Spinal cord (tissue), 9 donors: ENCODE measurements at regions not wholly inside any gene's neighbourhood (a gene's known extent, or its start where the extent isn't known, plus 50 kb on each side); places are given as distances from the start of the nearest gene placed in this dataset.

Experiments
- DNase-seq, 6 donors: peaks; one replicate each; pipeline versions ENCODE4 v3.0.0 to v3.0.0-alpha.2; 2013 to 2015; ENCODE audit warnings: low spot score in 6 of 6, low read depth in 4 of 6
- H3K27ac ChIP-seq: one replicate; pipeline ENCODE4 v1.5.1; 2013; ENCODE audit warnings: low read depth, low read length, control low read depth
- H3K27me3 ChIP-seq: one replicate; pipeline ENCODE4 v1.6.1; 2013; ENCODE audit warnings: low read length; ENCODE audit not compliant: control insufficient read depth, insufficient read depth
- H3K36me3 ChIP-seq: one replicate; pipeline ENCODE4 v1.6.1; 2013; ENCODE audit warnings: low read length; ENCODE audit not compliant: control insufficient read depth, insufficient read depth
- H3K4me1 ChIP-seq: one replicate; pipeline ENCODE4 v1.6.1; 2013; ENCODE audit warnings: low read length; ENCODE audit not compliant: control insufficient read depth, insufficient read depth
- H3K4me3 ChIP-seq: one replicate; pipeline ENCODE4 v1.5.1; 2013; ENCODE audit warnings: low read depth, low read length, control low read depth
- H3K9me3 ChIP-seq: one replicate; pipeline ENCODE4 v1.6.1; 2013; ENCODE audit warnings: low read length; ENCODE audit not compliant: control insufficient read depth, insufficient read depth
- WGBS: methylation state at CpG from one replicate; pipeline ENCODE4 v1.1.5; 2013; ENCODE audit warnings: missing lambda C conversion rate; ENCODE audit not compliant: insufficient coverage; 5-methylcytosine and 5-hydroxymethylcytosine counted together
- donor health status: healthy.

DNA sequence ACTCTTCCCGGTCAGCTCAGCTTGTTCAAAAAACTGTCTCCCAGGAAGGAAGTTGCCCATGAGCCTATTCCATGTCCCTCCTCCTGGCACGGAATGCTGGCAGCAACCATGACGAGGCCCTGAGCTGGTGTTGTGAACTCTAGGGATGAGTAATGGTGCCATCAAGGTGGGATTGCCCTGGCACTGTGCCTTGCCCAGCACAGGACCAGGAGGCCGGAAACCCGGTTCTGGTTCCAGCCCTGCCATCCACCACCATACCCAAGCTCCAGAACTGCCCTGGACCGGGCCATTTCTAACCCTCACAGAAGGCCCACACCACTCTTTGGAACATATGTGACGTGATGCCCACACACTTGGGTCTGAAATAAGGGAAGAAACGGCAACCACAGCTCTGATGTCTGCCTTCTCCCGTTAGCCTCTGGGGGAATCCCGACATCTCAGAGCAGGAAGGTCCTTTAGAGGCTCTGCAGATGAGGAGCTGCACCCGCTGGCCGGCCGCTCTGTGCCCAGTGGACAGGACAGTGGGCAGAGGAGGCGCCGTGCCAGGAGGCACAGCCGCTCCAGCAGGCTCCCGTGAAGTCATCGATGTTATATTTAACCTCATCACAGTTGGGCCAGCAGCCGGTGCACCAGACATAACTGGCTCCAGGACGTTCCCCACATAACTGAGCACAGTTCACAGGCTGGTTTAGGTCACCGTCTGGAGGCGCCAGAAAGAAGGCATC lies 462.1 kb upstream of the ID2 start:
- WGBS = 96% methylated on average over 20 of the region's 22 CpGs
- DNase-seq = no peak

DNA sequence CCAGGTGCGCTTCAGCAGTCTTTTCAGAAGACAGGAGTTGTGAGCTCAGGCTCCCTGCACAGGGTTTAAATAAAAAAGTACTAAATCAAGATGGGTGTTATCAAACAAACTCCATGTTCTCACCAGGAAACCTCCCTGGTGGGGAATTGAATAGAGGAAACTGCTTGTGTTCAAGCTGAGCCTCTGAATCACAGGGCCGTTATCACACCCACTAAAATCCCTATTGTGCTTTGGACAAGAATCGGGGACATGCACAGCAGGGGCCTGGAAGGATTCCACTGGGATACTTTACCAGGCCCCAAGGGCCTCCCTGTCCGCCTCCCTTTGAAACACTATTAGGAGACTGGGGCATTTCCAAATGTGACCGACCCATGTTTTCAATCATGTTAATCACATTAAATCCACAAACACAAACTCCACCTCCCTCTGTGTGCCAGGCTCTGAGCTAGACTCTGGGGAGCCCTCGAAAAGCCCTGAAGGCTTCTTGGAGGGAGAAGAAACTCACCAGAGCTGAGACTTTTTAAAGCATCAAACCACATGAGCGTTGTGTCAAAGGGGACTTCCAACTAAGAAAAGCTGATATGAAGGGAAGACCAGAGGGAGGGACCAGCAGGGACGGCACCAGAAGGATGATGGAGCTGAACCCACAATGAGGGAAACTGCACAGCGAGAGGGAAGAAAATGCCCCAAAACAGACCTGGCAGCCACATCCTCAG lies 458.7 kb upstream of the ID2 start:
- Histone ChIP-seq H3K4me3 (no peak overlapping the region), H3K27me3 (no peaks in the 10 kb centered on the region), H3K36me3 (no peaks in the 10 kb centered on the region), H3K27ac (no peak overlapping the region), H3K4me1 (no peaks in the 10 kb centered on the region), H3K9me3 (no peaks in the 10 kb centered on the region)
- no peak for DNase-seq
- 89% methylated on average over 5 of the region's 9 CpGs for WGBS

More for the DNA sequence above, 462.1 kb upstream of the ID2 start:
- H3K36me3 ChIP-seq = no peaks in the 10 kb centered on the region
- H3K27me3 ChIP-seq = no peaks in the 10 kb centered on the region
- H3K4me1 ChIP-seq = no peaks in the 10 kb centered on the region
- H3K9me3 ChIP-seq = no peaks in the 10 kb centered on the region
- no peak overlapping the region for H3K4me3 ChIP-seq
- H3K27ac ChIP-seq = no peak overlapping the region

DNA sequence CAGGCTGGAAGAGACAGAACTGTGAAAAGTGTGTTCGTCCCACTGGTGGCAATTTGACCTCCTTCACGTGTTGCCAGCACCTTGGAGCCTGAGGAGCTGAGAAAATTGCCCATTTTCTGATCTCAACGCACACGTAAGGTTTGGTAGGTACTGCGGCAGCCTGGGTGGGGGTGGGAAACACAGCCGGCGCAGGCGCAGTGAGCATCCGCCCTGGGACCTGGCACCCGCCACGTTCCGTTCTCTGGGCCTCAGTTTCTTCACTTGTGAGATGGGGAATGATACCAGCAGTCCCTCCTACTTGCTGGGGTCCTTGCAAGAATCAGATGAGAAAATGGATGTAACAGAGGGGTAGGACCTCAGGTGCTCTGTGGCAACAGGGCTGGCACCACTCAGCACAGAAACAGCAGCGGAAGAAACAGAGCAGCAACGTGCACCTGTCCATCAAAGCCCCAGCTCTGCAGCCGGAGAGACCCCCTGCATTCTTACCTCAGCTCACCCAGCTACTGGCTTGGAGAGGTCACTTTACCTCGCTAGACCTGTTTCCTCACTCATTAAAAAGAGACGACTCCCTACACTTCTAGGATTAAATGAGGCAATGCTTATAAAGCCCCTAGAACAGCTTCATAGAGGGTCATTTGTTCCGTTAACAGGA lies 458.0 kb upstream of the ID2 start:
- no peak for DNase-seq
- no peak overlapping the region for H3K27ac ChIP-seq
- no peaks in the 10 kb centered on the region for H3K27me3 ChIP-seq
- H3K9me3 ChIP-seq = no peaks in the 10 kb centered on the region
- 91% methylated on average over 15 of the region's 18 CpGs for WGBS
- no peak overlapping the region for H3K4me3 ChIP-seq
- H3K36me3 ChIP-seq = no peaks in the 10 kb centered on the region
- H3K4me1 ChIP-seq = no peaks in the 10 kb centered on the region

DNA sequence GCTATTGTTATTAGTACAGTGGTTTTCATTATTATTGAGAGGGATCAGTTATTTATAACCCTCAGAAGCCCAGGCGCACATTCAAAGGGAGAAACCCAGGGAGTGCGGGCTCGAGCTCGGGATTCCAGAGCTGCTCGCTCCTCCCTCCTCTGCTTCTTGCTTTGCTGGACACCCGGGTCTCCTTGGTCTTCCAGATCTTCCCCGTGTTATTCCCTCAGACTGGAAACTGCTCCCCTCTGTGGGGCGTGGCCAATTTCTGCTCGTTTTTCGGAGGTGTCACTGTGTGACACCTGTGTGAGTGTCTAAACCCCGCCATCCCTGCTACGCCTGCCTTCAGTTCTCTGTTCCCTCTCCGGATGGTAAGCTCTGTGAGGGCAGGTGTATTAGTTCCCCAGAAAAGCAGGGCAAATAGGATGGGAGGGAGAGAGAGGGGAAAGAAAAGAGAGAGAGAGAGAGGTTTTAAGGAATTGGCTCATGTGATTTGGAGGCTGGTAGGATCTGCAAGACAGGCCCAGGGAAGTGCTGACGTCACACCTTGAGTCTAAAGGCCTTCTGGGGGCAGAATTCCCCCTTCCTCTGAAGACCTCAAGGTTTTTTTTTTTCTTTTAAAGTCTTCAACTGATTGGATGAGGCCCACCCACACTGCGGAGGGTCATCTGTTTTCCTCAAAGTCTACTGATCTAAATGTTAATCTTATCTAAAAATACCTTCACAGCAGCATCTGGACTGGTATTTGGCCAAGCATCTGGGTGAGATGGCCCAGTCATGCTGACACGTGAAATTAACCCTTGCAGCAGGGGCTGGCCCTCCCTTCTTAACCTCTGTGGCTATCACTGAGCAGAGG lies 457.3 kb upstream of the ID2 start:
- Histone ChIP-seq H3K9me3 (no peaks in the 10 kb centered on the region), H3K4me3 (no peak overlapping the region), H3K36me3 (no peaks in the 10 kb centered on the region), H3K27ac (no peak overlapping the region), H3K27me3 (no peaks in the 10 kb centered on the region), H3K4me1 (no peaks in the 10 kb centered on the region)
- no peak for DNase-seq
- WGBS = 80% methylated on average over 13 of the region's 16 CpGs

DNA sequence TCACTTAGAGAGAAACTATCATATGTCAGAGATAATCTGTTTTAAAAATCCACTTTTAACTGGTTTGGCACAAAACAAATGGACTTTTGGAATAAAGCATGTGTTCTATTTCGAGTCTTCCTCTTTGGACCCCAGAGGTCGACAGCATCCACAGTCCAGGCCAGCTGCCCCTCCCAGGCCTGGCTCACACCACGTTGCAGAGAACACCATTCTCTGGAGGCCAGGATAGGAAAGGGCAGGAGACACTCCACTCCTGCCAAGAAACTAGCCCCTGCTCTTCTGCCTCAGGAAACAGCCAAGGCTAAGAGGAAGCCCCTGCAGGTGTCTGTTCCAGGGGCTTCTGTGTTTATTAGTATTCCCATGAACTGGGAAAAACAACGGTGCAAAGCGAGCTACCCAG lies 456.6 kb upstream of the ID2 start:
- no peak overlapping the region for H3K27ac ChIP-seq
- 73% methylated on average over 5 of the region's 5 CpGs for WGBS
- DNase-seq = no peak

DNA sequence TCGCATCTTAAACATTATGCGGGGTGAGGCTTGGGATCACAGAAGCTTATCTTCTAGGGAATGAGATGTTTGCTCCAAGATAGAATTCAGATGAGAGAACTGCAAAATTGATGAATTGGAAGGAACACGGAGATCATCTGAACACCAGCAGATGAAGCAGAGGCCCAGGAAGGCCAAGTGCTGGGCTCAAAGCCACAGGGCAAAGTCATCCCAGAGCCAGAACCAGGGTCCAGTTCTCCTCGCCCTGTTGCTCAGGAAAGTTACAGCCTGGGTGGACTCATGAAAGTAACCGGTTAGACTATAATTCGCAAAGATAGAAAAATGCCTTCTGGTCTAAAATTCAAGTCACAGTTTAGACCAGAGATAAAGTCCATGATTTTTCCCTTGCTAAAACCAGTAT lies 456.1 kb upstream of the ID2 start:
- no peak for DNase-seq
- Histone ChIP-seq H3K27ac (no peak overlapping the region), H3K4me1 (no peaks in the 10 kb centered on the region), H3K4me3 (no peak overlapping the region), H3K27me3 (no peaks in the 10 kb centered on the region), H3K36me3 (no peaks in the 10 kb centered on the region), H3K9me3 (no peaks in the 10 kb centered on the region)
- 96% methylated on average over 5 of the region's 6 CpGs for WGBS

More for the DNA sequence above, 456.6 kb upstream of the ID2 start:
- Histone ChIP-seq H3K4me3 (no peak overlapping the region), H3K27me3 (no peaks in the 10 kb centered on the region), H3K4me1 (no peaks in the 10 kb centered on the region), H3K36me3 (no peaks in the 10 kb centered on the region), H3K9me3 (no peaks in the 10 kb centered on the region)

DNA sequence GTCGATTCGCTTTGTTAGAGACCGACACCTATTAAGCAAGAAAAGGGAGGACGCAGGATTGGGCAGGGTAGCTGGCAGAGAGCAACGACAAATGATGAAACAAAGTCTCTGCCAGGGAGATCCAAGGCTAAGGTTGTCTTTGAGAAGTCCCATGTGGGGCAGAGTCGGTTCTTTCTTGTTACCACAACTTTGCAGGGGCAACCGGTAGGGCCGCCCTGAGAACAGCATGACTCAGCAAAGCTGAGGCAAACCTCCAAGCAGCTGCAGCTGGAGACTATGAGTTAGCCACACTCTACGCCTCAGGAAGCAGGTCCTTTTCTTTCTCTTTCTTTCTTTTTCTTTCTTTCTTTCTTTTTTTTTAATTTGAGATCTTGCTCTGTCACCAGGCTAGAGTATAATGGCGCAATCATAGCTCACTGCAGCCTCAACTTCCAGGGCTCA lies 452.3 kb upstream of the ID2 start:
- no peaks in the 10 kb centered on the region for H3K4me1 ChIP-seq
- no peak overlapping the region for H3K4me3 ChIP-seq
- no peaks in the 10 kb centered on the region for H3K36me3 ChIP-seq
- H3K27me3 ChIP-seq = no peaks in the 10 kb centered on the region
- no peaks in the 10 kb centered on the region for H3K9me3 ChIP-seq
- no peak overlapping the region for H3K27ac ChIP-seq
- DNase-seq = no peak
- WGBS = 72% methylated on average over 10 of the region's 10 CpGs

DNA sequence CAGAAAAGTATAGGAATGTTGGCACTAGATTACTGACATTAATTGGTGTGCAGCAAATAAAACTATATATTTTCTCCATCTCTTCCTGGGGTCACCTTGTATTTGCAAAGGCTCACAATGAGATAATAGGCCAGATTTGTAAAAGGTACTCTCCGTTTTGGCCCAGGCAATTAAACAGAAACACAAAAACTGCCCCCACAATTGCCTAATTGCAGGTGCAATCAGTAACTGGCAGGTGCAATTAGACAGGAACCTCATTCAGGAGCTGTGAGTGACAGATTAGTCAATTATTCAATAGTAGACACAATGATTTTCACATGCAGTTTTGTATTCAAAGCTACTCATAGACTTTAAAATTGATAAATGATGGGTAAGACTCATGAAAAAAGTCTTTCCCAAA lies 451.4 kb upstream of the ID2 start:
- no peak overlapping the region for H3K4me3 ChIP-seq
- no peak for DNase-seq
- no CpG with 5 or more reads among the region's 1 CpG for WGBS
- no peaks in the 10 kb centered on the region for H3K9me3 ChIP-seq
- H3K27ac ChIP-seq = no peak overlapping the region
- no peaks in the 10 kb centered on the region for H3K27me3 ChIP-seq
- H3K36me3 ChIP-seq = no peaks in the 10 kb centered on the region
- no peaks in the 10 kb centered on the region for H3K4me1 ChIP-seq

DNA sequence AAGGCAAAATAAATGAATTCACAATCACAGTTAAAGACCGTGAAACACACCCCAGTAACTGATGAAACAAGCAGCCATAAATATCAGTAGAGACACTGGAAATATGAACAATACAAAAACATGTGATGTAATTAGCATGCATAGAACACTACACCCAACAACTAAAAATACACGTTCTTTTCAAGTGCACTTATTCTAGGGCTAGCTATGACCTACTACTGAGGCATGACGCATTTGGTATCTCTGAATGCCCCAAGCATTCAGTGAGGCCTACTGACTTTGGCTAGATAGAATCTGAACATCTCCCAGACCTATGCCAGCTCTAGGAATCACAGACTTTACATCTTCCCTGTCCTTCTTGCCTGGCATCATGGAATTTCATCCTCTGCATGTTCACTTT lies 450.0 kb upstream of the ID2 start:
- Histone ChIP-seq H3K27ac (no peak overlapping the region), H3K4me3 (no peak overlapping the region), H3K9me3 (no peaks in the 10 kb centered on the region), H3K36me3 (no peaks in the 10 kb centered on the region), H3K27me3 (no peaks in the 10 kb centered on the region), H3K4me1 (no peaks in the 10 kb centered on the region)
- 89% methylated on average over 2 of the region's 3 CpGs for WGBS
- DNase-seq = no peak
